ENCODE measurements at regions not wholly inside any gene's neighbourhood (a gene's known extent, or its start where the extent isn't known, plus 50 kb on each side); places are given as distances from the start of the nearest gene placed in this dataset.

DNA sequence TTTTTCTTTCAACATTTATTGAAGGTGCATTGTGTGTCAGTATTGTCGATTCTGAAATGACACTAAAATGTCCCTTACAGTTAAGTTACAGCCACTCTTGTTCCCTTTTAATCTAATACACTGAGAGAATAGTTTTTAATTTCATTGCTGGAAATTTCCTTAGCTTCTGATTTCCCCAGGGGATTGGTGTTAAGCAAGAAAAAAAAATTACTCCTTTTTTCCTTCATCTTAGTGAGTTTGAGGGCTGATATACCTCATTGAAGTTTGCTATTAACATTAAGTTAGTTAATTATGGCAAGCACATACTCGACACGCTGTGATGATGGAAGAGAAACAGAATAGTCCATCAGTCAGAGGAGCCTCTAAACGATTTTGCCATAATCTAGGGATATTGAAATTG is 57.0 kb upstream of the EXOC4 start:
- TF ChIP-seq POLR2A (IDR thresholded peaks at IDR 0.05; ENCODE audit: extremely low read depth, insufficient read length): no peak
- TF ChIP-seq, protein P1, sequence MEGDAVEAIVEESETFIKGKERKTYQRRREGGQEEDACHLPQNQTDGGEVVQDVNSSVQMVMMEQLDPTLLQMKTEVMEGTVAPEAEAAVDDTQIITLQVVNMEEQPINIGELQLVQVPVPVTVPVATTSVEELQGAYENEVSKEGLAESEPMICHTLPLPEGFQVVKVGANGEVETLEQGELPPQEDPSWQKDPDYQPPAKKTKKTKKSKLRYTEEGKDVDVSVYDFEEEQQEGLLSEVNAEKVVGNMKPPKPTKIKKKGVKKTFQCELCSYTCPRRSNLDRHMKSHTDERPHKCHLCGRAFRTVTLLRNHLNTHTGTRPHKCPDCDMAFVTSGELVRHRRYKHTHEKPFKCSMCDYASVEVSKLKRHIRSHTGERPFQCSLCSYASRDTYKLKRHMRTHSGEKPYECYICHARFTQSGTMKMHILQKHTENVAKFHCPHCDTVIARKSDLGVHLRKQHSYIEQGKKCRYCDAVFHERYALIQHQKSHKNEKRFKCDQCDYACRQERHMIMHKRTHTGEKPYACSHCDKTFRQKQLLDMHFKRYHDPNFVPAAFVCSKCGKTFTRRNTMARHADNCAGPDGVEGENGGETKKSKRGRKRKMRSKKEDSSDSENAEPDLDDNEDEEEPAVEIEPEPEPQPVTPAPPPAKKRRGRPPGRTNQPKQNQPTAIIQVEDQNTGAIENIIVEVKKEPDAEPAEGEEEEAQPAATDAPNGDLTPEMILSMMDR (IDR thresholded peaks at IDR 0.05; ENCODE audit: low read depth, low read length): no peak
- TF ChIP-seq, protein P2, sequence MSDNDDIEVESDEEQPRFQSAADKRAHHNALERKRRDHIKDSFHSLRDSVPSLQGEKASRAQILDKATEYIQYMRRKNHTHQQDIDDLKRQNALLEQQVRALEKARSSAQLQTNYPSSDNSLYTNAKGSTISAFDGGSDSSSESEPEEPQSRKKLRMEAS (IDR thresholded peaks at IDR 0.05; ENCODE audit: low read depth, low read length): no peak

Data from NB4 (cell line).